ENCODE measurements at regions not wholly inside any gene's neighbourhood (a gene's known extent, or its start where the extent isn't known, plus 50 kb on each side); places are given as distances from the start of the nearest gene placed in this dataset.

DNA sequence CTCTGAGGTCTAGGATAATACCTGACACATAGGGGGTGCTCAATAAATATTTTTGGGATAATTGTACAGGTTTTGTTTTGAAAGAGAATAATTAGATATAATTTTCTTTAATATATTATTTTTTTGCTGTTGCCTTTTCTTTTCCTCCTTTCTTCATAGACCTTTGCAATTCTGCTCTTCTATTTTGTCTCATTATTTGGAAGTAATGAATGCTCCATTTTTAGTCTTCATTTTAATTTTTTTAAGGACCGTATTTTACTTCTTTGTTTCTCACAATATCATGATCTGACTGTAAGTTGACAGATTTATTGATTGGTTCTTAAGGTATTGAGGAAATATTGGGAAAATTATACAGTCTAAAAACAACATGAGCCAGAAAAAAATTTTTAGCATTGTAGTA lies 150.5 kb upstream of the TMC3 start:
- Histone ChIP-seq H3K4ac (ENCODE audit: low read depth, low read length) (no peak overlapping the region), H3K36me3 (ENCODE audit: control insufficient read depth in 1 of 2, insufficient read depth in 2 of 2, low read length in 2 of 2) (no peaks in the 10 kb centered on the region)

DNA sequence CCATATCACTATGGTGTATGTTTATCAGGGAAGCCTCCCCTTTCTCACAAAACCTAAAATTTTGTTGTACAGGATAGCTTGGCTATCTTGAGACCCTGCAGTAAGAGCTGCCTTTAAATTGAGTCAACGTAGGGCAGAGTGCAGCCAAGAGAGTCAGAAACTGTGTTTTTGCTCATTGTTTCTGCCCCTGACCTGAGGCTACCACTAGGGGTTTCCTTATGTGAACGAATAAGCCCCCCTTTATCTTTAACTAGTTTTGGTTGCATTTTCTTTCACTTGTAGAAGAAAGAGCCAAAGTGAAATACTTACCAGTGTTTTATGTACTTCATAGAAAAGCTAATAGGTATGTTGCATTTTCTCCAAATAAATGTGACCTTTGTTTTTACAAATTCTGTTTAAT lies 149.9 kb upstream of the TMC3 start:
- no peak overlapping the region for H2BK120ac ChIP-seq (ENCODE audit: insufficient read depth, low read length, poor library complexity)
- H3K23ac ChIP-seq (ENCODE audit: low read length), result no peak overlapping the region
- no peak overlapping the region for H3K9ac ChIP-seq (ENCODE audit: low read length)
- no peak overlapping the region for H3K27ac ChIP-seq (ENCODE audit: low read depth, low read length)
- no peaks in the 10 kb centered on the region for H3K4me1 ChIP-seq (ENCODE audit: control insufficient read depth in 1 of 2, insufficient read depth in 2 of 2, low read length in 2 of 2)
- H3K79me2 ChIP-seq (ENCODE audit: control insufficient read depth, insufficient read depth, low read length, poor library complexity), result no peaks in the 10 kb centered on the region
- no peaks in the 10 kb centered on the region for H3K79me1 ChIP-seq (ENCODE audit: low read length)
- H2BK5ac ChIP-seq (ENCODE audit: low read depth, low read length, poor library complexity), result no peak overlapping the region
- no peak overlapping the region for H4K12ac ChIP-seq (ENCODE audit: low read depth, low read length)
- no peak overlapping the region for H2AFZ ChIP-seq (ENCODE audit: insufficient read depth, low read length, poor library complexity)
- no peak overlapping the region for H4K8ac ChIP-seq (ENCODE audit: low read depth, low read length)
- no peaks in the 10 kb centered on the region for H3K9me3 ChIP-seq (ENCODE audit: insufficient read depth, low read depth, low read length)
- no peak overlapping the region for H3K4ac ChIP-seq (ENCODE audit: low read depth, low read length)
- no peaks in the 10 kb centered on the region for H3K36me3 ChIP-seq (ENCODE audit: control insufficient read depth in 1 of 2, insufficient read depth in 2 of 2, low read length in 2 of 2)
- H3K27me3 ChIP-seq (ENCODE audit: insufficient read depth, low read length), result no peaks in the 10 kb centered on the region
- H4K91ac ChIP-seq (ENCODE audit: low read depth, low read length), result no peak overlapping the region
- WGBS (ENCODE audit: extremely low coverage, insufficient coverage, insufficient read length), result no CpG with 5 or more reads among the region's 2 CpGs
- H2BK12ac ChIP-seq (ENCODE audit: low read length), result no peak overlapping the region
- H3K4me3 ChIP-seq (ENCODE audit: low read depth, low read length), result no peak overlapping the region
- H3K14ac ChIP-seq (ENCODE audit: low read length), result no peak overlapping the region
- no peak for DNase-seq
- H3K4me2 ChIP-seq (ENCODE audit: low read length), result no peak overlapping the region
- no peak overlapping the region for H2AK5ac ChIP-seq (ENCODE audit: low read length)
- H3K18ac ChIP-seq (ENCODE audit: low read length), result no peak overlapping the region

More for the DNA sequence above, 150.5 kb upstream of the TMC3 start:
- Histone ChIP-seq H3K9me3 (ENCODE audit: insufficient read depth, low read depth, low read length) (no peaks in the 10 kb centered on the region), H3K27me3 (ENCODE audit: insufficient read depth, low read length) (no peaks in the 10 kb centered on the region), H3K23ac (ENCODE audit: low read length) (no peak overlapping the region), H3K9ac (ENCODE audit: low read length) (no peak overlapping the region), H3K79me1 (ENCODE audit: low read length) (no peaks in the 10 kb centered on the region), H2AK5ac (ENCODE audit: low read length) (no peak overlapping the region), H3K4me2 (ENCODE audit: low read length) (no peak overlapping the region), H2BK5ac (ENCODE audit: low read depth, low read length, poor library complexity) (no peak overlapping the region), H3K4me1 (ENCODE audit: control insufficient read depth in 1 of 2, insufficient read depth in 2 of 2, low read length in 2 of 2) (no peaks in the 10 kb centered on the region), H4K12ac (ENCODE audit: low read depth, low read length) (no peak overlapping the region), H3K4me3 (ENCODE audit: low read depth, low read length) (no peak overlapping the region), H3K18ac (ENCODE audit: low read length) (no peak overlapping the region), H3K14ac (ENCODE audit: low read length) (no peak overlapping the region), H2AFZ (ENCODE audit: insufficient read depth, low read length, poor library complexity) (no peak overlapping the region), H2BK120ac (ENCODE audit: insufficient read depth, low read length, poor library complexity) (no peak overlapping the region), H2BK12ac (ENCODE audit: low read length) (no peak overlapping the region), H4K8ac (ENCODE audit: low read depth, low read length) (no peak overlapping the region), H4K91ac (ENCODE audit: low read depth, low read length) (no peak overlapping the region), H3K27ac (ENCODE audit: low read depth, low read length) (no peak overlapping the region), H3K79me2 (ENCODE audit: control insufficient read depth, insufficient read depth, low read length, poor library complexity) (no peaks in the 10 kb centered on the region)
- no CpG with 5 or more reads among the region's 1 CpG for WGBS (ENCODE audit: extremely low coverage, insufficient coverage, insufficient read length)
- no peak for DNase-seq

DNA sequence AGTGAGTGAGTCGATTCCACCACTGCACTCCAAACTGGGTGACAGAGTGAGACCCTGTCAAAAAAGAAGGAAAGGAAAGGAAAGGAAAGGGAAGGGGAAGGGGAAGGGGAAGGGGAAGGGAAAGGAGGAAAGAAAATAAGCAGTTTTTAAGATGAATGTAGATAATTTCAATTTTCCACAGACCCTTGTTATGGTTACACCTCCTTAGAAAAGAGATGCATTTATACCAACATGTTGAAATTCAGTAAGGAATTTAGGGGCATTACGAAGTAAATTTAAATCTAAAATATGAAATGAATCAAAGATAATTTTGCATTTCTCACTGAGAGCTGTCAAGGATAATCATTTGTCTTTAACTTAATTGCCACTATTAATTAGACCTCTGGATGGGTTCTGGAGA lies 146.5 kb upstream of the TMC3 start:
- H3K14ac ChIP-seq (ENCODE audit: low read length), result no peak overlapping the region
- H3K79me1 ChIP-seq (ENCODE audit: low read length), result no peaks in the 10 kb centered on the region
- H3K4me3 ChIP-seq (ENCODE audit: low read depth, low read length), result no peak overlapping the region
- H3K9ac ChIP-seq (ENCODE audit: low read length), result no peak overlapping the region
- H3K4ac ChIP-seq (ENCODE audit: low read depth, low read length), result no peak overlapping the region
- H3K27me3 ChIP-seq (ENCODE audit: insufficient read depth, low read length), result no peaks in the 10 kb centered on the region
- no peak overlapping the region for H3K4me2 ChIP-seq (ENCODE audit: low read length)
- no peak overlapping the region for H2BK5ac ChIP-seq (ENCODE audit: low read depth, low read length, poor library complexity)
- no peak overlapping the region for H3K27ac ChIP-seq (ENCODE audit: low read depth, low read length)
- H3K9me3 ChIP-seq (ENCODE audit: insufficient read depth, low read depth, low read length), result no peaks in the 10 kb centered on the region
- H3K4me1 ChIP-seq (ENCODE audit: control insufficient read depth in 1 of 2, insufficient read depth in 2 of 2, low read length in 2 of 2), result no peaks in the 10 kb centered on the region
- H3K36me3 ChIP-seq (ENCODE audit: control insufficient read depth in 1 of 2, insufficient read depth in 2 of 2, low read length in 2 of 2), result no peaks in the 10 kb centered on the region
- no peak overlapping the region for H4K91ac ChIP-seq (ENCODE audit: low read depth, low read length)
- no peaks in the 10 kb centered on the region for H3K79me2 ChIP-seq (ENCODE audit: control insufficient read depth, insufficient read depth, low read length, poor library complexity)
- no CpG with 5 or more reads among the region's 2 CpGs for WGBS (ENCODE audit: extremely low coverage, insufficient coverage, insufficient read length)
- H3K18ac ChIP-seq (ENCODE audit: low read length), result no peak overlapping the region
- no peak for DNase-seq
- no peak overlapping the region for H4K12ac ChIP-seq (ENCODE audit: low read depth, low read length)
- no peak overlapping the region for H2AFZ ChIP-seq (ENCODE audit: insufficient read depth, low read length, poor library complexity)
- H2AK5ac ChIP-seq (ENCODE audit: low read length), result no peak overlapping the region
- H2BK12ac ChIP-seq (ENCODE audit: low read length), result no peak overlapping the region
- no peak overlapping the region for H4K8ac ChIP-seq (ENCODE audit: low read depth, low read length)
- H3K23ac ChIP-seq (ENCODE audit: low read length), result no peak overlapping the region
- H2BK120ac ChIP-seq (ENCODE audit: insufficient read depth, low read length, poor library complexity), result no peak overlapping the region

DNA sequence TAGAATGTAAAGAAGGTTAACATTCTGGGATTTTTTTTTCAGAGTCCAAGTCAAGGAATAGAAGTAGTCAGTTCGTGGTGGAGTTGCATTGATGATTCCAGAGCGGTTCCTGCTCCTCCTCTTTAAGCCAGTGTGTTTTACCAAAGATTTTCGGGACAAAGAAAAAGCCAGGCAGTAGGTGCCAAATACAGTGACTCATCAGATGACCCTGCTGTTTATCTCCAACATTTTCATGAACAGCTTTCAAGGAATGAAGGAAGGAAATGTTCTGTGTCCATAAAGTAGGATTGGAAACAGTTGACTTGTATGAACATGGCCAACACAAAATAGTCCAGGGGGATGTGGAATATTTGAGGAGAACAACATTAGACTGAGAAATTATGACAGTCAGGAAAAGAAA lies 142.4 kb upstream of the TMC3 start:
- Histone ChIP-seq H3K27ac (ENCODE audit: low read depth, low read length) (no peak overlapping the region), H3K4me2 (ENCODE audit: low read length) (no peak overlapping the region), H3K18ac (ENCODE audit: low read length) (no peak overlapping the region), H4K12ac (ENCODE audit: low read depth, low read length) (no peak overlapping the region), H3K14ac (ENCODE audit: low read length) (no peak overlapping the region), H2BK12ac (ENCODE audit: low read length) (no peak overlapping the region), H3K9ac (ENCODE audit: low read length) (no peak overlapping the region), H4K8ac (ENCODE audit: low read depth, low read length) (no peak overlapping the region), H3K9me3 (ENCODE audit: insufficient read depth, low read depth, low read length) (no peaks in the 10 kb centered on the region), H3K27me3 (ENCODE audit: insufficient read depth, low read length) (no peaks in the 10 kb centered on the region), H3K23ac (ENCODE audit: low read length) (no peak overlapping the region), H2AFZ (ENCODE audit: insufficient read depth, low read length, poor library complexity) (no peak overlapping the region), H3K4me1 (ENCODE audit: control insufficient read depth in 1 of 2, insufficient read depth in 2 of 2, low read length in 2 of 2) (no peaks in the 10 kb centered on the region), H3K79me1 (ENCODE audit: low read length) (no peaks in the 10 kb centered on the region), H4K91ac (ENCODE audit: low read depth, low read length) (no peak overlapping the region), H2BK120ac (ENCODE audit: insufficient read depth, low read length, poor library complexity) (no peak overlapping the region), H2BK5ac (ENCODE audit: low read depth, low read length, poor library complexity) (no peak overlapping the region), H3K4ac (ENCODE audit: low read depth, low read length) (no peak overlapping the region), H3K4me3 (ENCODE audit: low read depth, low read length) (no peak overlapping the region), H3K36me3 (ENCODE audit: control insufficient read depth in 1 of 2, insufficient read depth in 2 of 2, low read length in 2 of 2) (no peaks in the 10 kb centered on the region), H3K79me2 (ENCODE audit: control insufficient read depth, insufficient read depth, low read length, poor library complexity) (no peaks in the 10 kb centered on the region), H2AK5ac (ENCODE audit: low read length) (no peak overlapping the region)
- no CpG with 5 or more reads among the region's 3 CpGs for WGBS (ENCODE audit: extremely low coverage, insufficient coverage, insufficient read length)
- DNase-seq, result peak in 1 of 2 donors; percentile 38

DNA sequence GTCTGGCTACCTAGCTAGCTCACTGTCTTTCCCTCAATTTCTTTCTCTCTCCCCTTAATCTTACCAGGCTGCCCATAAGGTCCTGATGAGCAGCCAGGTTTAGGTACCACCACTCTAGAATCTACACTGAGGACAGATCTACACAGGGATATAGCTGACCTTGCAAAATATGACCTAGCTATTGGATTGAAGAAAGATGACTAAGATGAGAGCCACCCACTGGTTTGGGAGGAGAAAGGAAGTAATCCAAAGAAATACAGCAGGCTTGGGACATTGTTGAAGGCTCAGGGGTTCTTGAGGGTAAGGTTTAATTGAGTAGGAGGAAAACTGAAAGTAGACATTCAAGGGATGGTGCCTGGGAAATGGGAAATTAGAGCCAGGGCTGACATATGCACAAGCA lies 142.0 kb upstream of the TMC3 start:
- no peak overlapping the region for H3K23ac ChIP-seq (ENCODE audit: low read length)

More for the DNA sequence above, 142.0 kb upstream of the TMC3 start:
- H3K18ac ChIP-seq (ENCODE audit: low read length), result no peak overlapping the region
- H3K27me3 ChIP-seq (ENCODE audit: insufficient read depth, low read length), result no peaks in the 10 kb centered on the region
- no peak overlapping the region for H4K12ac ChIP-seq (ENCODE audit: low read depth, low read length)
- no peak overlapping the region for H2BK12ac ChIP-seq (ENCODE audit: low read length)
- H2BK5ac ChIP-seq (ENCODE audit: low read depth, low read length, poor library complexity), result no peak overlapping the region
- no peak overlapping the region for H3K4me3 ChIP-seq (ENCODE audit: low read depth, low read length)
- no peaks in the 10 kb centered on the region for H3K79me2 ChIP-seq (ENCODE audit: control insufficient read depth, insufficient read depth, low read length, poor library complexity)
- H2AK5ac ChIP-seq (ENCODE audit: low read length), result no peak overlapping the region
- no peak overlapping the region for H4K91ac ChIP-seq (ENCODE audit: low read depth, low read length)
- H3K79me1 ChIP-seq (ENCODE audit: low read length), result no peaks in the 10 kb centered on the region
- DNase-seq, result no peak
- no peak overlapping the region for H3K4me2 ChIP-seq (ENCODE audit: low read length)
- no peak overlapping the region for H4K8ac ChIP-seq (ENCODE audit: low read depth, low read length)
- no peak overlapping the region for H3K27ac ChIP-seq (ENCODE audit: low read depth, low read length)
- no peak overlapping the region for H2BK120ac ChIP-seq (ENCODE audit: insufficient read depth, low read length, poor library complexity)
- H3K9ac ChIP-seq (ENCODE audit: low read length), result no peak overlapping the region
- H3K4ac ChIP-seq (ENCODE audit: low read depth, low read length), result no peak overlapping the region
- H3K36me3 ChIP-seq (ENCODE audit: control insufficient read depth in 1 of 2, insufficient read depth in 2 of 2, low read length in 2 of 2), result no peaks in the 10 kb centered on the region
- no peak overlapping the region for H2AFZ ChIP-seq (ENCODE audit: insufficient read depth, low read length, poor library complexity)
- no peak overlapping the region for H3K14ac ChIP-seq (ENCODE audit: low read length)
- no peaks in the 10 kb centered on the region for H3K9me3 ChIP-seq (ENCODE audit: insufficient read depth, low read depth, low read length)
- H3K4me1 ChIP-seq (ENCODE audit: control insufficient read depth in 1 of 2, insufficient read depth in 2 of 2, low read length in 2 of 2), result no peaks in the 10 kb centered on the region
